Trophoblast cell (in vitro differentiated cells and primary cell): ENCODE measurements at regions not wholly inside any gene's neighbourhood (a gene's known extent, or its start where the extent isn't known, plus 50 kb on each side); places are given as distances from the start of the nearest gene placed in this dataset.

Experiments
- DNase-seq, 2 donors: peaks; one replicate each; pipeline ENCODE4 v3.0.0-alpha.2; 2016
- H2AFZ ChIP-seq: 2 replicates; pipeline ENCODE4 v1.6.1; 2013; ENCODE audit warnings: low read length, moderate library complexity, mild to moderate bottlenecking; ENCODE audit not compliant: insufficient read depth, poor library complexity
- H2AK5ac ChIP-seq: 2 replicates; pipeline ENCODE4 v1.6.1; 2013; ENCODE audit warnings: mild to moderate bottlenecking, low read length
- H2BK120ac ChIP-seq: 2 replicates; pipeline ENCODE4 v1.6.1; 2013; ENCODE audit warnings: low read length, mild to moderate bottlenecking, moderate library complexity; ENCODE audit not compliant: insufficient read depth, poor library complexity
- H2BK12ac ChIP-seq: 2 replicates; pipeline ENCODE4 v1.6.1; 2013; ENCODE audit warnings: mild to moderate bottlenecking, low read length, moderate library complexity
- H2BK5ac ChIP-seq: 2 replicates; pipeline ENCODE4 v1.6.1; 2013; ENCODE audit warnings: low read length, low read depth, moderate library complexity, mild to moderate bottlenecking; ENCODE audit not compliant: poor library complexity
- H3K14ac ChIP-seq: 2 replicates; pipeline ENCODE4 v1.6.1; 2013; ENCODE audit warnings: mild to moderate bottlenecking, low read length
- H3K18ac ChIP-seq: 2 replicates; pipeline ENCODE4 v1.6.1; 2013; ENCODE audit warnings: mild to moderate bottlenecking, low read length
- H3K23ac ChIP-seq: 2 replicates; pipeline ENCODE4 v1.6.1; 2013; ENCODE audit warnings: low read length
- H3K27ac ChIP-seq: 2 replicates; pipeline ENCODE4 v1.5.1; 2013; ENCODE audit warnings: low read depth, mild to moderate bottlenecking, inconsistent platforms, low read length, moderate library complexity
- H3K27me3 ChIP-seq: 2 replicates; pipeline ENCODE4 v1.6.1; 2013; ENCODE audit warnings: inconsistent platforms, mild to moderate bottlenecking, low read length, moderate library complexity; ENCODE audit not compliant: insufficient read depth
- H3K36me3 ChIP-seq, 2 experiments: 1 replicate in 1 of 2; 2 replicates in 1 of 2; pipeline ENCODE4 v1.6.1; 2013; ENCODE audit warnings: low read length in 2 of 2, mild to moderate bottlenecking in 2 of 2, moderate library complexity in 1 of 2; ENCODE audit not compliant: insufficient read depth in 2 of 2, control insufficient read depth in 1 of 2
- H3K4ac ChIP-seq: 2 replicates; pipeline ENCODE4 v1.6.1; 2013; ENCODE audit warnings: low read depth, mild to moderate bottlenecking, low read length, moderate library complexity
- H3K4me1 ChIP-seq, 2 experiments: 1 replicate in 1 of 2; 2 replicates in 1 of 2; pipeline ENCODE4 v1.6.1; 2013; ENCODE audit warnings: low read length in 2 of 2, mild to moderate bottlenecking in 2 of 2, moderate library complexity in 1 of 2; ENCODE audit not compliant: insufficient read depth in 2 of 2, control insufficient read depth in 1 of 2
- H3K4me2 ChIP-seq: 2 replicates; pipeline ENCODE4 v1.6.1; 2013; ENCODE audit warnings: inconsistent platforms, mild to moderate bottlenecking, low read length, moderate library complexity
- H3K4me3 ChIP-seq: 2 replicates; pipeline ENCODE4 v1.5.1; 2013; ENCODE audit warnings: mild to moderate bottlenecking, low read depth, low read length, inconsistent platforms
- H3K79me1 ChIP-seq: one replicate; pipeline ENCODE4 v1.6.1; 2013; ENCODE audit warnings: low read length
- H3K79me2 ChIP-seq: 2 replicates; pipeline ENCODE4 v1.6.1; 2013; ENCODE audit warnings: low read length, mild to moderate bottlenecking; ENCODE audit not compliant: control insufficient read depth, insufficient read depth, poor library complexity
- H3K9ac ChIP-seq: 2 replicates; pipeline ENCODE4 v1.6.1; 2013; ENCODE audit warnings: mild to moderate bottlenecking, low read length
- H3K9me3 ChIP-seq: 2 replicates; pipeline ENCODE4 v1.6.1; 2013; ENCODE audit warnings: low read depth, mild to moderate bottlenecking, control low read depth, inconsistent platforms, low read length; ENCODE audit not compliant: insufficient read depth
- H4K12ac ChIP-seq: 2 replicates; pipeline ENCODE4 v1.6.1; 2013; ENCODE audit warnings: low read depth, mild to moderate bottlenecking, low read length, moderate library complexity
- H4K8ac ChIP-seq: 2 replicates; pipeline ENCODE4 v1.6.1; 2013; ENCODE audit warnings: low read depth, mild to moderate bottlenecking, low read length, moderate library complexity
- H4K91ac ChIP-seq: one replicate; pipeline ENCODE4 v1.6.1; 2013; ENCODE audit warnings: low read depth, mild to moderate bottlenecking, low read length, moderate library complexity
- WGBS: extraction: QIAGEN DNeasy Blood & Tissue Kit; methylation state at CpG from one replicate; pipeline ENCODE4 v1.1.7; 2013; ENCODE audit warnings: missing lambda C conversion rate; ENCODE audit not compliant: insufficient read length, insufficient coverage; ENCODE audit errors: extremely low coverage; 5-methylcytosine and 5-hydroxymethylcytosine counted together

DNA sequence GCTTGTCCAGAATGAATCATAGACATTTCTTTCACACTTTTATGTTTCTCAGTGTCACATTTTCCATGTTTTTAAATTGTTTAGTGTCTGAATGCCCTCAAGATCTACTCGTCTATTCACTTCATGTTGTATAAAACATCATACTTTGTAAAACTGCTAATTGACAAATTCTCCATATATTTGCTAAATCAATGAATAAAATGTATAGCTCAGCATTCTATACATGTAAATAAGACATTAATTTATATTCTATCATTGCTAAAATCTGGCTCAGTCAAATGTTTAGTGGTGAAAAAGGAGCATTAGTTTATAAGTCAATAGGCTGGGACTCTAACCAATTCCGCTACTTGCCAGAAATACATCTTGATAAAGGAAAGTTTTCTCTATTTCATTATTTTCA is 379.6 kb downstream of the NAF1 start:
- Histone ChIP-seq H3K9ac (no peak overlapping the region), H4K91ac (no peak overlapping the region), H4K12ac (no peak overlapping the region), H2AK5ac (no peak overlapping the region), H2BK120ac (no peak overlapping the region), H3K9me3 (no peaks in the 10 kb centered on the region), H3K79me2 (no peaks in the 10 kb centered on the region), H3K4me3 (no peak overlapping the region), H3K36me3 (no peaks in the 10 kb centered on the region), H2BK12ac (no peak overlapping the region), H3K4ac (no peak overlapping the region), H3K4me2 (no peak overlapping the region), H3K14ac (no peak overlapping the region), H3K27ac (no peak overlapping the region), H2AFZ (no peak overlapping the region), H3K79me1 (no peaks in the 10 kb centered on the region), H4K8ac (no peak overlapping the region), H3K23ac (no peak overlapping the region), H2BK5ac (no peak overlapping the region), H3K4me1 (no peaks in the 10 kb centered on the region), H3K27me3 (no peaks in the 10 kb centered on the region), H3K18ac (no peak overlapping the region)
- no peak for DNase-seq
- WGBS = no CpG with 5 or more reads among the region's 2 CpGs

DNA sequence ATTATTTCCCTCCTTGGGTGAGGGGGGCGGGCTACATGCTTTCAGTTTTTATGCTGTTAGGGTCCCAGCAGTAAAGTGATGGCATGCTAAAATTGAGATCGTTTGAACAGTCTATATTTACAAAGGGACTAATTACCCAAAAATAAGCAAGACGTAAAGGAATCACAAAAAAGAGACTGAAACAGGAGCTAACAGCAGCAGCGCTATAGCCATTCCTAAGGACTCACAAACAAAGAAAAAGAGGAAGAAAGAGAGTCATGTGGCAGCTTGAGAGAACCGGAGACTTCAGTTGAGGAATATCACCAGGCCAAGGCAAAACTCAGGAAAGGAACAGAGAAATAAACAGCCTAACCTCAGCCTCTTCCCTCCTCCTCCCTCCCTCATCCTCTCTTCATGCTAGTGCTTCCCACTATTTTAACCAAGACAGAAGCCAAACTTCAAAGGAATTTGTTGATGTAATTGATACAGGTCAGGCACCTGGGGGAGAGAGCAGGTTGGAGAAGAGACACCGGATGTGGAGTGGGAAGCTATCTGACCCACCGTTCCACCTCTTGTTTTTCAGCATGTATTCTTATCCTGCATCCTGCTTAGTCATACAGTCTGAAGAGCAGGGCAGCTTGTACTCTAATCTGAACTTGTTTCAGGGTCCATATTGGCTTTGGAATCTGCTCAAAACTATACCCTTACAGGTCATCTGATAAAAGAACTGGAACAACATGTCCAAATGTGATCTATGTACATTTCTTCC is 383.7 kb downstream of the NAF1 start:
- WGBS = no CpG with 5 or more reads among the region's 7 CpGs
- Histone ChIP-seq H3K9ac (no peak overlapping the region), H3K79me1 (no peaks in the 10 kb centered on the region), H3K4me1 (no peaks in the 10 kb centered on the region), H4K12ac (no peak overlapping the region), H2BK5ac (no peak overlapping the region), H2BK12ac (no peak overlapping the region), H3K18ac (no peak overlapping the region), H3K9me3 (no peaks in the 10 kb centered on the region), H3K36me3 (no peaks in the 10 kb centered on the region), H3K14ac (no peak overlapping the region), H3K27ac (no peak overlapping the region), H3K4me2 (no peak overlapping the region), H2AFZ (no peak overlapping the region), H4K91ac (no peak overlapping the region), H2AK5ac (no peak overlapping the region), H3K27me3 (no peaks in the 10 kb centered on the region), H3K4ac (no peak overlapping the region), H3K4me3 (no peak overlapping the region), H3K23ac (no peak overlapping the region), H4K8ac (no peak overlapping the region), H2BK120ac (no peak overlapping the region), H3K79me2 (no peaks in the 10 kb centered on the region)
- DNase-seq = no peak

DNA sequence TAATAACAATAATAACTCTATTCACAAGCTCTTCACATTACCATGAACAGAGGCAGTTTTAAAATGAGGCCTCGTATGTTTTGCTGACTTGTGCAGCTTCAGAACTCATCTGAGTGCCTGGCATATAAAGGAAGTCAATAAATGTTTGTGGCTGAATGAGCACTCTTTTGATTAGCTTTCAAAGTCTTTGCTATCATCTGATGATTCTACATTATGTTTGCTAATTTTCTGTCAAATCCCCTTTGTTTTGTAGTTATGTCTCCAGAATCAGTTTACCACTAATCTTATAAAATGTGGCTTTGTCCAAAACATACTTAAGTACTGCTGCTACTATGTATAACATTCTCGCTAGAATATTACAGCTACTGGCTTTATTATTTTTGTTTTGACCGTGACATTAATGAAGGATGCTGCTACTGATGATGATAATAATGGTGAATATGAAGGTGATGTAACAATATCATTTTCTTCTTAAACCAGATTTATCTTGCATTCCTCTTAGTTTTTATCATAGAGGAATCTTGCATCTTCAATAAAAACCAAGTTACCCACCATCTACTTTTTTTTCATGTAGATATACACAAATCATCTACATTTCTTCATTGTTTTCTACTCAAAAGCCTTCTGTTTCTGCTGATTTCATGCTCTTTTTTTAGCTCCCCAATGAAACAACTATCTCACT is 384.5 kb downstream of the NAF1 start:
- no peak overlapping the region for H3K14ac ChIP-seq
- WGBS = no CpG with 5 or more reads among the region's 3 CpGs
- H3K9ac ChIP-seq = no peak overlapping the region
- H2BK12ac ChIP-seq = no peak overlapping the region
- no peak overlapping the region for H2BK120ac ChIP-seq
- no peak overlapping the region for H2BK5ac ChIP-seq
- no peak overlapping the region for H3K23ac ChIP-seq
- no peaks in the 10 kb centered on the region for H3K79me1 ChIP-seq
- no peaks in the 10 kb centered on the region for H3K79me2 ChIP-seq
- H4K91ac ChIP-seq = no peak overlapping the region
- H3K4me3 ChIP-seq = no peak overlapping the region
- no peak overlapping the region for H2AK5ac ChIP-seq
- no peak overlapping the region for H3K27ac ChIP-seq
- DNase-seq = no peak
- no peaks in the 10 kb centered on the region for H3K9me3 ChIP-seq
- no peak overlapping the region for H4K12ac ChIP-seq
- H2AFZ ChIP-seq = no peak overlapping the region
- H4K8ac ChIP-seq = no peak overlapping the region
- H3K18ac ChIP-seq = no peak overlapping the region
- H3K27me3 ChIP-seq = no peaks in the 10 kb centered on the region
- no peak overlapping the region for H3K4ac ChIP-seq
- no peak overlapping the region for H3K4me2 ChIP-seq
- no peaks in the 10 kb centered on the region for H3K36me3 ChIP-seq
- H3K4me1 ChIP-seq = no peaks in the 10 kb centered on the region

DNA sequence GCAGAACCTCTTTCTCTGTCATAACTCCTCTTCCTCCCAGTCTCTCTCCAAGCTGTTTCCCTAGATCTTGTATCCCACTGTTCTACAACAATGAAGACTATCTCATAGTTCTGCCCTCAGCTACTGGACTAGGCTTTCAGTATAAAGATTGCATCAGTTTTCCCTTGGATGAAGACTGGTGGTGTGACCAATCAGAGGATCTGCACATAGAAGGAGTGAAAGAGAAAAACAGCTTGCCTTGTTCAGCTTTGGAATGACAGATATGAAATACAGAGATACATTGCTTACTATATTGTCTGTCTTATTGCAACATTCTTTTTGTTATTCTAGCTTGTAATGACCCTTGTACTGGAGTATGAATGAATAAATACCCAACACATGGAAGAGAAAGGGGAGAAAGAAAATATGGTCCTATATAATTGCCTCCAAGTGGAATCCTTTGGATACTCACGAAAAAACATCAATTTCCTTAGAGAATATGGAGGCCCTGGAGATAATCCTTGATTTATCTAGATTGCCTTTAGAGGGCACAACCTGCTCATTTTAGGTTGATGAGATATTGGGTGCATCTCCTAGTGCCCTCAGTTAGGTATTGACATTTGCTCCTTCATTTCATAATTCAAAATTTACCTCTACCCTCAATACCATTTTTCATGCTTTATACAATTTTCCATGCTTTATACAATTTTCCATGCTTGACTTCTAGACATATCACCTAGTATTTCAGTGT is 395.8 kb downstream of the NAF1 start:
- Histone ChIP-seq H3K14ac (no peak overlapping the region), H4K8ac (no peak overlapping the region), H3K79me2 (no peaks in the 10 kb centered on the region), H3K4me3 (no peak overlapping the region), H2BK12ac (no peak overlapping the region), H3K9me3 (no peaks in the 10 kb centered on the region), H3K18ac (no peak overlapping the region), H3K79me1 (no peaks in the 10 kb centered on the region), H3K4me1 (no peaks in the 10 kb centered on the region), H2BK5ac (no peak overlapping the region), H2AFZ (no peak overlapping the region), H3K27ac (no peak overlapping the region), H3K27me3 (no peaks in the 10 kb centered on the region), H4K91ac (no peak overlapping the region), H3K4ac (no peak overlapping the region), H3K23ac (no peak overlapping the region), H2BK120ac (no peak overlapping the region), H2AK5ac (no peak overlapping the region), H3K9ac (no peak overlapping the region), H3K36me3 (no peaks in the 10 kb centered on the region), H3K4me2 (no peak overlapping the region), H4K12ac (no peak overlapping the region)
- peak in 1 of 2 donors; percentile 2 for DNase-seq
- WGBS = no CpG with 5 or more reads among the region's 1 CpG
